ENCODE measurements at regions not wholly inside any gene's neighbourhood (a gene's known extent, or its start where the extent isn't known, plus 50 kb on each side); places are given as distances from the start of the nearest gene placed in this dataset.

GRCh38 chr2:156864753-156865152 lies 392.8 kb upstream of the GALNT5 start:
- no peak for TF ChIP-seq STAT1 (IDR thresholded peaks at IDR 0.05; ENCODE audit: unreplicated experiment)
- TF ChIP-seq ZNF114 (CRISPR knock-in tag; IDR thresholded peaks at IDR 0.05) = no peak
- no peak for TF ChIP-seq POLR2AphosphoS5 (IDR thresholded peaks at IDR 0.05; ENCODE audit: low read depth)
- TF ChIP-seq NANOG (IDR thresholded peaks at IDR 0.05; ENCODE audit: borderline replicate concordance) = no peak
- TF ChIP-seq JUNB (IDR thresholded peaks at IDR 0.05; ENCODE audit: unreplicated experiment) = no peak
- TF ChIP-seq EZH2phosphoT487 (IDR thresholded peaks at IDR 0.05; ENCODE audit: unreplicated experiment) = no peak
- TF ChIP-seq CTCF (conservative IDR thresholded peaks at IDR 0.05; ENCODE audit: low read depth in 2 of 2) = no peak
- TF ChIP-seq EZH2 (IDR thresholded peaks at IDR 0.05; ENCODE audit: low read depth, unreplicated experiment) = no peak
- TF ChIP-seq ZNF331 (CRISPR knock-in tag; IDR thresholded peaks at IDR 0.05; ENCODE audit: low read depth) = no peak
- TF ChIP-seq CREB1 (CRISPR knock-in tag; IDR thresholded peaks at IDR 0.05; ENCODE audit: low read depth) = no peak
- no peak for TF ChIP-seq ETS1 (IDR thresholded peaks at IDR 0.05)
- no peak for TF ChIP-seq REST (IDR thresholded peaks at IDR 0.05; ENCODE audit: unreplicated experiment)
- no peak for TF ChIP-seq ZNF462 (CRISPR knock-in tag; IDR thresholded peaks at IDR 0.05)
- H3K4me3 ChIP-seq = no peak overlapping the region
- no peak overlapping the region for H3K4me3 Mint-ChIP-seq
- no peak overlapping the region for H2AFZ ChIP-seq
- H3K4me1 ChIP-seq (ENCODE audit: insufficient read depth) = no peaks in the 10 kb centered on the region; the same call in 1 of the 2 replicates
- no peaks in the 10 kb centered on the region for H3K9me2 ChIP-seq (ENCODE audit: insufficient read depth)
- no peaks in the 10 kb centered on the region for H4K20me1 ChIP-seq (replicated peaks; ENCODE audit: insufficient read depth)
- DNase-seq (ENCODE audit: low spot score) (no peak), ATAC-seq (no peak)
- H3K4me2 ChIP-seq = no peak overlapping the region
- no peaks in the 10 kb centered on the region for H3K36me3 Mint-ChIP-seq (ENCODE audit: low read depth)
- peaks cover 16% of the 10 kb centered on the region; the same call in 2 of the 3 replicates for H3K4me1 Mint-ChIP-seq
- H3K36me3 ChIP-seq (ENCODE audit: insufficient read depth) = no peaks in the 10 kb centered on the region
- no peaks in the 10 kb centered on the region for H3F3A ChIP-seq (replicated peaks; ENCODE audit: low read depth)
- no peaks in the 10 kb centered on the region for H3K27me3 Mint-ChIP-seq (ENCODE audit: insufficient read depth, low read depth, poor library complexity)
- no peak overlapping the region for H3K27ac Mint-ChIP-seq
- no peaks in the 10 kb centered on the region for H3K27me3 ChIP-seq (ENCODE audit: insufficient read depth)
- H3K27ac ChIP-seq (ENCODE audit: low read depth) = no peak overlapping the region
- no peaks in the 10 kb centered on the region for H3K9me3 Mint-ChIP-seq
- no peaks in the 10 kb centered on the region for H3K79me2 ChIP-seq (replicated peaks; ENCODE audit: insufficient read depth)
